ENCODE measurements at regions not wholly inside any gene's neighbourhood (a gene's known extent, or its start where the extent isn't known, plus 50 kb on each side); places are given as distances from the start of the nearest gene placed in this dataset.
A peak's percentile ranks its signal among the peaks of the same experiment; 100 is the strongest.
"Not testable (repeated sequence)": the region's sequence is repeated elsewhere in the genome, so short reads cannot be mapped to it uniquely, and the experiment has no call there.

DNA sequence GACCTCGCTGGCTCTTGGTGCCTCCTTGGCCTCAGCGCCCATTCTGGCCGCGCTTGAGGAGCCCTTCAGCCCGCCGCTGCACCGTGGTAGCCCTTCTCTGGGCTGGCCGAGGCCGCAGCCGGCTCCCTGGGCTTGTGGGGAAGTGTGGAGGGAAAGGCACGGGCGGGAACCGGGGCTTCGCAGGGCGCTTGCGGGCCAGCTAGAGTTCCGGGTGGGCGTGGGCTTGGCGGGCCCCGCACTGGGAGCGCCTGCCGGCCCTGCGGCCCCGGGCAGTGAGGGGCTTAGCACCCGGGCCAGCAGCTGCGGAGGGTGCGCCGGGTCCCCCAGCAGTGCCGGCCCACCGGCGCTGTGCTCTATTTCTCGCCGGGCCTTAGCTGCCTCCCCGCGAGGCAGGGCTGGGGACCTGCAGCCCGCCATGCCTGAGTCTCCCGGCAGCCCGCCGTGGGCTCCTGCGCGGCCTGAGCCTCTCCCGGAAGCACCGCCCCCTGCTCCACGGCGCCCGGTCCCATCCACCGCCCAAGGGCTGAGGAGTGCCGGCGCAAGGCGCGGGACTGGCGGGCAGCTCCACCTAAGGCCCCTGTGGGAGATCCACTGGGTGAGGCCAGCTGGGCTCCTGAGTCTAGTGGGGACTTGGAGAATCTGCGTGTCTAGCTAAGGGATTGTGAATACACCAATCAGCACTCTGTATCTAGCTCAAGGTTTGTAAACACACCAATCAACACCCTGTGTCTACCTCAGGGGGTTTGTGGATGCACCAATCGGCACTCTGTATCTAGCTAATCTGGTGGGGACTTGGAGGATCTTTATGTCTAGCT is 141.1 kb downstream of the SLCO4C1 start:
- H3K79me1 ChIP-seq (ENCODE audit: low read length); H3K4me3 ChIP-seq (ENCODE audit: low read length); H3K4me2 ChIP-seq (ENCODE audit: low read length); H2BK5ac ChIP-seq (ENCODE audit: low read length); H2AK5ac ChIP-seq (ENCODE audit: low read length); H3K4ac ChIP-seq (ENCODE audit: low read depth, low read length); H4K8ac ChIP-seq (ENCODE audit: low read depth, low read length); H3K56ac ChIP-seq (ENCODE audit: low read length); H2BK15ac ChIP-seq (replicated peaks; ENCODE audit: low read depth); H3K36me3 ChIP-seq (ENCODE audit: control insufficient read depth, insufficient read depth, low read length); DNase-seq; H3K27ac ChIP-seq (ENCODE audit: low read depth, low read length); H2BK120ac ChIP-seq (ENCODE audit: low read depth, low read length); H3K9ac ChIP-seq (ENCODE audit: low read length); H3K23ac ChIP-seq (ENCODE audit: low read length); H3K79me2 ChIP-seq (ENCODE audit: control insufficient read depth, insufficient read depth, low read length); H3K27me3 ChIP-seq (ENCODE audit: insufficient read depth, low read length, poor library complexity); H4K5ac ChIP-seq (ENCODE audit: low read length); H3K18ac ChIP-seq (ENCODE audit: low read length); H3K4me1 ChIP-seq (ENCODE audit: control insufficient read depth, low read depth, low read length): not testable (repeated sequence)
- WGBS (ENCODE audit: extremely low coverage, insufficient coverage, low lambda C conversion rate), result no CpG with 5 or more reads among the region's 54 CpGs

DNA sequence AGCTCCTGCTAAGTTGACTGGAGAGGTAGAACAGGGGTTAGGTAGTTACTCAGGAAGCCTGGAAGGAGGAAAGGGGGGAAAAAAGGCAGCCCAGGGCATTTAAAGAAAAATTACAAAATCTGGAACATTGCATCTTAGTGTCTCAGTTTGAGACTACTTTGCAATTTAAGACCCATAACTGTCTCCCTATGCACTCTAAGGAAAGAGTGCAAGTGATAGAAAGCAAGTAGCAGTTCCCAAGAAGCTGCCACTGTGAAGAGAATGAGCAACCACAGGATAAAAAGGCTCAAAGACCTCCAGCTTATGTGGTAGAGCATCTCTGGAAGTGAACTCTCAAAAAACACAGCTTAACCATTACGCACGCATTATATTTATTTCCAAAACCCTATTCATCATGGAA is 141.8 kb downstream of the SLCO4C1 start:
- H3K23ac ChIP-seq (ENCODE audit: low read length), result no peak overlapping the region
- no peak overlapping the region for H3K4me2 ChIP-seq (ENCODE audit: low read length)
- no peak overlapping the region for H3K9ac ChIP-seq (ENCODE audit: low read length)
- no peaks in the 10 kb centered on the region for H3K36me3 ChIP-seq (ENCODE audit: control insufficient read depth, insufficient read depth, low read length)
- H3K56ac ChIP-seq (ENCODE audit: low read length), result no peak overlapping the region
- H2AK5ac ChIP-seq (ENCODE audit: low read length), result no peak overlapping the region
- no peak for DNase-seq
- no peaks in the 10 kb centered on the region for H3K27me3 ChIP-seq (ENCODE audit: insufficient read depth, low read length, poor library complexity)
- no peak overlapping the region for H3K4ac ChIP-seq (ENCODE audit: low read depth, low read length)
- no peak overlapping the region for H3K18ac ChIP-seq (ENCODE audit: low read length)
- H2BK120ac ChIP-seq (ENCODE audit: low read depth, low read length), result no peak overlapping the region
- no peak overlapping the region for H4K5ac ChIP-seq (ENCODE audit: low read length)
- H3K79me2 ChIP-seq (ENCODE audit: control insufficient read depth, insufficient read depth, low read length), result no peaks in the 10 kb centered on the region
- no peaks in the 10 kb centered on the region for H3K4me1 ChIP-seq (ENCODE audit: control insufficient read depth, low read depth, low read length)
- H3K4me3 ChIP-seq (ENCODE audit: low read length), result no peak overlapping the region
- H4K8ac ChIP-seq (ENCODE audit: low read depth, low read length), result no peak overlapping the region
- no peak overlapping the region for H3K27ac ChIP-seq (ENCODE audit: low read depth, low read length)
- WGBS (ENCODE audit: extremely low coverage, insufficient coverage, low lambda C conversion rate), result no CpG with 5 or more reads among the region's 2 CpGs
- no peaks in the 10 kb centered on the region for H3K79me1 ChIP-seq (ENCODE audit: low read length)
- no peak overlapping the region for H2BK15ac ChIP-seq (replicated peaks; ENCODE audit: low read depth)
- H2BK5ac ChIP-seq (ENCODE audit: low read length), result no peak overlapping the region

DNA sequence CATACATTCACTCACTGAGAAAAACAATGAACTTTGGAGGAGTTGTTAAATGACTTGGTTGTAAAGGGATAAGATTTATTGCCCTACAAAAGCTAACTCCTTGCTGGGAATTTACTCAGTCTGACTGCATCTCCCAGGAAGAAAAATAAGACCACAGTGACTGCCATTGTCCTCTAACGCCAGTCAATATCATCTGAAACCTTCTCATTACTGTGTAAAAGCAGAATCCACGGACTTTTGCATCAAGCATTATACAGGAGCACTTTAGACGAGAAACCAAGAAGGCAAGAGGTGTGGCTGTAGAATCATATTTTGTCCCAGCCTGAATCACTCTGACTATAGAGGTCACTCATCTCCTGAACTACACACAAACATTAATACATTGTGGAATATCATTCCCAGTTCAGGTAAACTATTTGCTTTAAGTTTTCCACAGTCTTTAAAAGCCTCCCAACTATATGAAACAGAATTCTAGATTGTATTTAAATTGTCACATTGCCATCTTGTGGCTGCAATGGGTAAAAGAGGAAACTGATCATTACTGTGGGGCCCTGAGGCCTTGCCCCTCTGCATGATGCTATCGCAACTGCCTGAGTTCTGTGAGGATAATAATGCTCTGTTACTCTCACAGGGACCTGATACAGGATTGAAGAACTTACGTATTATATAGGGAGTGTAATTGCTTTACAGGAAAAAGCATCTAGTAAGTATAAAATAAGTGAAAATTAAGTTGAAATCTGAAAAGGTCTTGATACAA is 142.9 kb downstream of the SLCO4C1 start:
- Histone ChIP-seq H2AK5ac (ENCODE audit: low read length) (no peak overlapping the region), H3K27me3 (ENCODE audit: insufficient read depth, low read length, poor library complexity) (no peaks in the 10 kb centered on the region), H3K4me3 (ENCODE audit: low read length) (no peak overlapping the region), H2BK15ac (replicated peaks; ENCODE audit: low read depth) (no peak overlapping the region), H3K18ac (ENCODE audit: low read length) (no peak overlapping the region), H2BK5ac (ENCODE audit: low read length) (no peak overlapping the region), H4K8ac (ENCODE audit: low read depth, low read length) (no peak overlapping the region), H3K56ac (ENCODE audit: low read length) (no peak overlapping the region), H3K79me2 (ENCODE audit: control insufficient read depth, insufficient read depth, low read length) (no peaks in the 10 kb centered on the region), H2BK120ac (ENCODE audit: low read depth, low read length) (no peak overlapping the region), H3K4me2 (ENCODE audit: low read length) (no peak overlapping the region), H3K4ac (ENCODE audit: low read depth, low read length) (no peak overlapping the region), H3K4me1 (ENCODE audit: control insufficient read depth, low read depth, low read length) (no peaks in the 10 kb centered on the region), H4K5ac (ENCODE audit: low read length) (no peak overlapping the region), H3K36me3 (ENCODE audit: control insufficient read depth, insufficient read depth, low read length) (no peaks in the 10 kb centered on the region), H3K27ac (ENCODE audit: low read depth, low read length) (no peak overlapping the region), H3K23ac (ENCODE audit: low read length) (no peak overlapping the region), H3K9ac (ENCODE audit: low read length) (no peak overlapping the region), H3K79me1 (ENCODE audit: low read length) (no peaks in the 10 kb centered on the region)
- DNase-seq, result peak; percentile 66
- WGBS (ENCODE audit: extremely low coverage, insufficient coverage, low lambda C conversion rate), result no CpG with 5 or more reads among the region's 5 CpGs

- Histone ChIP-seq H3K27ac (ENCODE audit: low read depth, low read length) (no peak overlapping the region), H2BK15ac (replicated peaks; ENCODE audit: low read depth) (no peak overlapping the region), H3K79me2 (ENCODE audit: control insufficient read depth, insufficient read depth, low read length) (no peaks in the 10 kb centered on the region), H4K8ac (ENCODE audit: low read depth, low read length) (no peak overlapping the region), H3K56ac (ENCODE audit: low read length) (no peak overlapping the region), H2AK5ac (ENCODE audit: low read length) (no peak overlapping the region), H2BK5ac (ENCODE audit: low read length) (no peak overlapping the region), H3K18ac (ENCODE audit: low read length) (no peak overlapping the region), H3K36me3 (ENCODE audit: control insufficient read depth, insufficient read depth, low read length) (no peaks in the 10 kb centered on the region), H3K23ac (ENCODE audit: low read length) (no peak overlapping the region), H3K4ac (ENCODE audit: low read depth, low read length) (no peak overlapping the region), H3K4me1 (ENCODE audit: control insufficient read depth, low read depth, low read length) (no peaks in the 10 kb centered on the region), H3K79me1 (ENCODE audit: low read length) (no peaks in the 10 kb centered on the region), H3K9ac (ENCODE audit: low read length) (no peak overlapping the region), H4K5ac (ENCODE audit: low read length) (no peak overlapping the region), H2BK120ac (ENCODE audit: low read depth, low read length) (no peak overlapping the region), H3K4me3 (ENCODE audit: low read length) (no peak overlapping the region), H3K4me2 (ENCODE audit: low read length) (no peak overlapping the region), H3K27me3 (ENCODE audit: insufficient read depth, low read length, poor library complexity) (no peaks in the 10 kb centered on the region)
- no CpG with 5 or more reads among the region's 2 CpGs for WGBS (ENCODE audit: extremely low coverage, insufficient coverage, low lambda C conversion rate)
- DNase-seq, result peak; percentile 11
These were observed 157.1 kb downstream of the SLCO4C1 start for GRCh38 chr5:102139029-102139428.

- H2BK5ac ChIP-seq (ENCODE audit: low read length), result no peak overlapping the region
- no peaks in the 10 kb centered on the region for H3K79me2 ChIP-seq (ENCODE audit: control insufficient read depth, insufficient read depth, low read length)
- no peak overlapping the region for H4K8ac ChIP-seq (ENCODE audit: low read depth, low read length)
- no peaks in the 10 kb centered on the region for H3K36me3 ChIP-seq (ENCODE audit: control insufficient read depth, insufficient read depth, low read length)
- no CpG with 5 or more reads among the region's 4 CpGs for WGBS (ENCODE audit: extremely low coverage, insufficient coverage, low lambda C conversion rate)
- no peak overlapping the region for H3K4me3 ChIP-seq (ENCODE audit: low read length)
- no peak overlapping the region for H3K27ac ChIP-seq (ENCODE audit: low read depth, low read length)
- H3K23ac ChIP-seq (ENCODE audit: low read length), result no peak overlapping the region
- H2BK15ac ChIP-seq (replicated peaks; ENCODE audit: low read depth), result no peak overlapping the region
- no peaks in the 10 kb centered on the region for H3K4me1 ChIP-seq (ENCODE audit: control insufficient read depth, low read depth, low read length)
- no peak overlapping the region for H4K5ac ChIP-seq (ENCODE audit: low read length)
- no peak overlapping the region for H2BK120ac ChIP-seq (ENCODE audit: low read depth, low read length)
- no peak overlapping the region for H3K4me2 ChIP-seq (ENCODE audit: low read length)
- H3K18ac ChIP-seq (ENCODE audit: low read length), result no peak overlapping the region
- no peak overlapping the region for H3K4ac ChIP-seq (ENCODE audit: low read depth, low read length)
- no peak for DNase-seq
- H3K9ac ChIP-seq (ENCODE audit: low read length), result no peak overlapping the region
- H2AK5ac ChIP-seq (ENCODE audit: low read length), result no peak overlapping the region
- no peaks in the 10 kb centered on the region for H3K79me1 ChIP-seq (ENCODE audit: low read length)
- no peaks in the 10 kb centered on the region for H3K27me3 ChIP-seq (ENCODE audit: insufficient read depth, low read length, poor library complexity)
- no peak overlapping the region for H3K56ac ChIP-seq (ENCODE audit: low read length)
These were observed 157.8 kb downstream of the SLCO4C1 start for GRCh38 chr5:102138243-102138653.

Data from mesendoderm (in vitro differentiated cells).